DOHH2 (cell line): ENCODE measurements at regions not wholly inside any gene's neighbourhood (a gene's known extent, or its start where the extent isn't known, plus 50 kb on each side); places are given as distances from the start of the nearest gene placed in this dataset.
"Not testable (repeated sequence)": the region's sequence is repeated elsewhere in the genome, so short reads cannot be mapped to it uniquely, and the experiment has no call there.

ENCODE experiments used
- H3F3A ChIP-seq: fragments of 200-600 bp; sonication (generic), shearing (Covaris generic); 2 replicates; pipeline ENCODE4 v1.6.0; 2016; ENCODE audit warnings: antibody characterized with exemption, mild to moderate bottlenecking; ENCODE audit not compliant: control insufficient read depth, insufficient read depth
- H3K27ac ChIP-seq: fragments of 200-600 bp; sonication (generic); 2 replicates; pipeline ENCODE4 v1.5.1; 2014; ENCODE audit warnings: low read depth, mild to moderate bottlenecking, low read length, moderate library complexity
- H3K27me3 ChIP-seq: fragments of 200-600 bp; sonication (generic); 2 replicates; pipeline ENCODE4 v1.6.1; 2014; ENCODE audit warnings: mild to moderate bottlenecking, low read length, mixed read lengths; ENCODE audit not compliant: control insufficient read depth
- H3K36me3 ChIP-seq: fragments of 200-600 bp; sonication (generic); 2 replicates; pipeline ENCODE4 v1.6.1; 2014; ENCODE audit warnings: mild to moderate bottlenecking, low read length, moderate library complexity, mixed read lengths; ENCODE audit not compliant: control insufficient read depth
- H3K4me1 ChIP-seq: fragments of 200-600 bp; sonication (generic); 2 replicates; pipeline ENCODE4 v1.6.1; 2014; ENCODE audit warnings: mild to moderate bottlenecking, low read length, mixed read lengths; ENCODE audit not compliant: control insufficient read depth
- H3K4me2 ChIP-seq: fragments of 200-600 bp; sonication (generic); 2 replicates; pipeline ENCODE4 v1.6.0; 2014; ENCODE audit warnings: mild to moderate bottlenecking, low read length, moderate library complexity
- H3K4me3 ChIP-seq: fragments of 200-600 bp; sonication (generic); 2 replicates; pipeline ENCODE4 v1.5.1; 2014; ENCODE audit warnings: mild to moderate bottlenecking, low read length, mixed read lengths
- H3K79me2 ChIP-seq: fragments of 200-600 bp; sonication (generic); 2 replicates; pipeline ENCODE4 v1.6.1; 2014; ENCODE audit warnings: mild to moderate bottlenecking, low read length, mixed read lengths; ENCODE audit not compliant: control insufficient read depth
- H3K9me2 ChIP-seq: fragments of 200-600 bp; sonication (generic); replicated peaks from 2 replicates; pipeline ENCODE4 v1.6.1; 2014; ENCODE audit warnings: mild to moderate bottlenecking, low read length, mixed read lengths; ENCODE audit not compliant: control insufficient read depth
- H3K9me3 ChIP-seq: fragments of 200-600 bp; sonication (generic); 2 replicates; pipeline ENCODE4 v1.6.1; 2014; ENCODE audit warnings: antibody characterized with exemption, low read length, mixed read lengths; ENCODE audit not compliant: control insufficient read depth, insufficient read depth
- H4K20me1 ChIP-seq: fragments of 200-600 bp; sonication (generic); 2 replicates; pipeline ENCODE4 v1.6.0; 2014; ENCODE audit warnings: low read depth, mild to moderate bottlenecking, antibody characterized with exemption, low read length, moderate library complexity; ENCODE audit not compliant: control insufficient read depth, insufficient read depth
- CTCF ChIP-seq: fragments of 200-600 bp; sonication (generic); IDR thresholded peaks from one replicate; pipeline ENCODE4 v1.5.1; 2014; ENCODE audit warnings: antibody characterized with exemption, mild to moderate bottlenecking, low read depth, low read length; ENCODE audit not compliant: poor library complexity, severe bottlenecking
- EZH2phosphoT487 ChIP-seq: fragments of 200-600 bp; sonication (generic); IDR thresholded peaks from 2 replicates; pipeline ENCODE4 v1.6.1; 2017; ENCODE audit warnings: borderline replicate concordance, mild to moderate bottlenecking, antibody characterized with exemption, low read length, moderate library complexity, mixed read lengths

- H3K27me3 ChIP-seq: no peaks in the 10 kb centered on the region
- H3K9me3 ChIP-seq: peaks cover 12% of the 10 kb centered on the region
- H3F3A ChIP-seq: no peaks in the 10 kb centered on the region
- H3K79me2 ChIP-seq: no peaks in the 10 kb centered on the region
- H3K4me3 ChIP-seq: no peak overlapping the region
- H3K4me2 ChIP-seq: no peak overlapping the region
- H3K4me1 ChIP-seq: peaks cover 4% of the 10 kb centered on the region; the same call in 1 of the 2 replicates
- no peak for TF ChIP-seq EZH2phosphoT487
- TF ChIP-seq CTCF: no peak
- no peaks in the 10 kb centered on the region for H3K36me3 ChIP-seq
- H3K27ac ChIP-seq: no peak overlapping the region
- no peaks in the 10 kb centered on the region for H4K20me1 ChIP-seq
- no peaks in the 10 kb centered on the region for H3K9me2 ChIP-seq
Observed at GRCh38 chr7:81833401-81833800, 63.6 kb upstream of the HGF start.

- no peaks in the 10 kb centered on the region for H3F3A ChIP-seq
- no peak overlapping the region for H3K4me2 ChIP-seq
- H3K4me1 ChIP-seq: no peaks in the 10 kb centered on the region
- no peak overlapping the region for H3K27ac ChIP-seq
- no peaks in the 10 kb centered on the region for H4K20me1 ChIP-seq
- no peak for TF ChIP-seq CTCF
- TF ChIP-seq EZH2phosphoT487: no peak
- H3K4me3 ChIP-seq: no peak overlapping the region
- H3K79me2 ChIP-seq: no peaks in the 10 kb centered on the region
- H3K36me3 ChIP-seq: no peaks in the 10 kb centered on the region
- peaks cover 12% of the 10 kb centered on the region for H3K9me3 ChIP-seq
- no peaks in the 10 kb centered on the region for H3K9me2 ChIP-seq
- H3K27me3 ChIP-seq: no peaks in the 10 kb centered on the region
Observed at GRCh38 chr7:81831883-81832282, 62.0 kb upstream of the HGF start.

GRCh38 chr7:81829511-81829910 lies 59.7 kb upstream of the HGF start:
- H3F3A ChIP-seq, H3K4me1 ChIP-seq, H3K4me3 ChIP-seq, H4K20me1 ChIP-seq, H3K36me3 ChIP-seq, H3K4me2 ChIP-seq, H3K79me2 ChIP-seq, H3K27me3 ChIP-seq, H3K9me2 ChIP-seq, H3K27ac ChIP-seq: not testable (repeated sequence)
- H3K9me3 ChIP-seq: peaks cover 12% of the 10 kb centered on the region

- Histone ChIP-seq H3K27me3 (no peaks in the 10 kb centered on the region), H3K4me2 (no peak overlapping the region), H4K20me1 (no peaks in the 10 kb centered on the region), H3F3A (no peaks in the 10 kb centered on the region), H3K36me3 (no peaks in the 10 kb centered on the region), H3K27ac (no peak overlapping the region), H3K9me2 (no peaks in the 10 kb centered on the region; the same call in 1 of the 2 replicates), H3K79me2 (no peaks in the 10 kb centered on the region), H3K4me3 (no peak overlapping the region), H3K9me3 (no peaks in the 10 kb centered on the region), H3K4me1 (no peaks in the 10 kb centered on the region)
- no peak for TF ChIP-seq EZH2phosphoT487
- TF ChIP-seq CTCF: no peak
Observed at GRCh38 chr7:81822811-81823210, 53.0 kb upstream of the HGF start.
